ENCODE measurements at regions not wholly inside any gene's neighbourhood (a gene's known extent, or its start where the extent isn't known, plus 50 kb on each side); places are given as distances from the start of the nearest gene placed in this dataset.

DNA sequence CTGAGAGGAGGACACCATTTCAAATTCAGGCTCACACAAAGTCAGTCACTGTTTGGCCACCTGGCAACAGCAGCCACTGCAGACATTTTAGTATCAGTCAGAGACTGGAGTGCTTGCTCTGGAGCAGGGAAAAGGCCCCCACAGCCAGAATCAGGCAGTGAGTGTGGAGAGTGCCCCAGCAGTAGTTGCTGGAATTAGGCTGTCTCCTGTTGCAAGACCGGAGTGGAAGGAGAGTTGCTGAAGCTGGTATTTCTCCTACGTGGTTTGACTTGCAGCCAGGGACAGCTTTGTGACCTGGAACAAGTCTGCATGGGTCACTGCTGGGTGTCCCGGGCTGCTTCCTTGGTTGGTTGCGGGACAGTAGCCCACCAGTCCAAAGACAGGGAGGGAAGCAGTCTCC is 78.4 kb upstream of the TMEM168 start:
- no peak overlapping the region for H3K4me3 ChIP-seq (IDR thresholded peaks at IDR 0.05; ENCODE audit: insufficient read depth, low read depth, low read length)
- TF ChIP-seq, protein P1, sequence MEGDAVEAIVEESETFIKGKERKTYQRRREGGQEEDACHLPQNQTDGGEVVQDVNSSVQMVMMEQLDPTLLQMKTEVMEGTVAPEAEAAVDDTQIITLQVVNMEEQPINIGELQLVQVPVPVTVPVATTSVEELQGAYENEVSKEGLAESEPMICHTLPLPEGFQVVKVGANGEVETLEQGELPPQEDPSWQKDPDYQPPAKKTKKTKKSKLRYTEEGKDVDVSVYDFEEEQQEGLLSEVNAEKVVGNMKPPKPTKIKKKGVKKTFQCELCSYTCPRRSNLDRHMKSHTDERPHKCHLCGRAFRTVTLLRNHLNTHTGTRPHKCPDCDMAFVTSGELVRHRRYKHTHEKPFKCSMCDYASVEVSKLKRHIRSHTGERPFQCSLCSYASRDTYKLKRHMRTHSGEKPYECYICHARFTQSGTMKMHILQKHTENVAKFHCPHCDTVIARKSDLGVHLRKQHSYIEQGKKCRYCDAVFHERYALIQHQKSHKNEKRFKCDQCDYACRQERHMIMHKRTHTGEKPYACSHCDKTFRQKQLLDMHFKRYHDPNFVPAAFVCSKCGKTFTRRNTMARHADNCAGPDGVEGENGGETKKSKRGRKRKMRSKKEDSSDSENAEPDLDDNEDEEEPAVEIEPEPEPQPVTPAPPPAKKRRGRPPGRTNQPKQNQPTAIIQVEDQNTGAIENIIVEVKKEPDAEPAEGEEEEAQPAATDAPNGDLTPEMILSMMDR (conservative IDR thresholded peaks at IDR 0.05; ENCODE audit: low read depth, low read length): no peak

DNA sequence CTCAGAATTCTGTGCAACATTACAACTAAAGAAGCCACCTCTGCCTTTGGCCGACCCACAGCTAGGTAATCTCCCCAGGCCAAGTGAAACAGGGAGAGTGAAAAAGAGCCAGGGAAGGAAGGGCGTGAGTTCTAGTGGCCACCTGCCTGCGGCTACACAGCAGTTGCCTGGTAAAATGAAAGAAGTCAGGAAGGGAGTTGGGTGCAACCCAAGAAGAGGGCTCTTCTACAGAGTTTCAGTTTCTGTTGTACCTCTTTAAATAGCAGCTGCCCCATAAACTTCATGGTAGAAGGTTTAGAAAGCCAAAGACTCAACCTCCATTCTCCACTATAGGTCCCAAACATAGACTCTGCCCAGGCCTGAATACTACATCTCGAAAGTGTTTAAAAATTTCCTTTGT is 76.2 kb upstream of the TMEM168 start:
- Histone ChIP-seq H3K4me1 (ENCODE audit: low read depth, poor library complexity, severe bottlenecking) (peaks cover 36% of the 10 kb centered on the region), H3K27me3 (ENCODE audit: insufficient read depth, low read depth) (no peaks in the 10 kb centered on the region), H3K4me3 (IDR thresholded peaks at IDR 0.05; ENCODE audit: insufficient read depth, low read depth, low read length) (no peak overlapping the region), H3K27ac (peak overlapping the region; percentile 21), H3K79me2 (ENCODE audit: insufficient read depth, low read depth) (no peaks in the 10 kb centered on the region), H4K20me1 (ENCODE audit: insufficient read depth) (no peaks in the 10 kb centered on the region), H3K4me2 (peak overlapping the region; percentile 66), H3K36me3 (ENCODE audit: insufficient read depth) (no peaks in the 10 kb centered on the region), H3K9ac (no peak overlapping the region), H2AFZ (ENCODE audit: low read depth) (no peak overlapping the region)
- TF ChIP-seq, protein P1 (conservative IDR thresholded peaks at IDR 0.05; ENCODE audit: low read depth, low read length): no peak

More for the DNA sequence above, 78.4 kb upstream of the TMEM168 start:
- Histone ChIP-seq H3K4me2 (peak overlapping the region; percentile 2; the same call in 1 of the 2 replicates), H4K20me1 (ENCODE audit: insufficient read depth) (no peaks in the 10 kb centered on the region), H3K36me3 (ENCODE audit: insufficient read depth) (no peaks in the 10 kb centered on the region), H3K27ac (no peak overlapping the region), H2AFZ (ENCODE audit: low read depth) (no peak overlapping the region), H3K9ac (no peak overlapping the region), H3K79me2 (ENCODE audit: insufficient read depth, low read depth) (no peaks in the 10 kb centered on the region), H3K4me1 (ENCODE audit: low read depth, poor library complexity, severe bottlenecking) (peaks cover 36% of the 10 kb centered on the region), H3K27me3 (ENCODE audit: insufficient read depth, low read depth) (no peaks in the 10 kb centered on the region)

DNA sequence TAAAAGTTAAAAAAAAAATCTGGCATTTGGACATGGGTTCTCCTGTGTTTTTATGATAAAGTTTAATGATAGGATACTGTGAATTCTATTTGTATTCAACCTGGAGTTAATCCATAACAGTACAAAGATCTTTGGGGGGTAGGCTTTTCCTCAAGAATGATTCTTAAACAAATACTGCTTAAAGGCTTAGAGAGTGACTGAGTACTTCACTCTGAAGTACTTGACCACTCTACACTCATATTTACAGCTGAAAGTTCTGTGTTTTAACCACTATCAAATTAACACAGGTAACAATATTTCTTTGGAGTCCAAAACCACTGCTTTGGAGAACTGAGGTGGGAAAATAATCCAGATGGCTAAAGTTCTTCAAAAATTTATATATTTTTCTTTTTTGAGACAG is 74.2 kb upstream of the TMEM168 start:
- peaks cover 34% of the 10 kb centered on the region for H3K4me1 ChIP-seq (ENCODE audit: low read depth, poor library complexity, severe bottlenecking)
- no peak overlapping the region for H3K4me2 ChIP-seq
- no peak overlapping the region for H3K4me3 ChIP-seq (IDR thresholded peaks at IDR 0.05; ENCODE audit: insufficient read depth, low read depth, low read length)
- no peak overlapping the region for H2AFZ ChIP-seq (ENCODE audit: low read depth)
- no peak overlapping the region for H3K27ac ChIP-seq
- TF ChIP-seq, protein P1 (conservative IDR thresholded peaks at IDR 0.05; ENCODE audit: low read depth, low read length): no peak
- H4K20me1 ChIP-seq (ENCODE audit: insufficient read depth): no peaks in the 10 kb centered on the region
- H3K79me2 ChIP-seq (ENCODE audit: insufficient read depth, low read depth): no peaks in the 10 kb centered on the region
- no peaks in the 10 kb centered on the region for H3K36me3 ChIP-seq (ENCODE audit: insufficient read depth)
- no peaks in the 10 kb centered on the region for H3K27me3 ChIP-seq (ENCODE audit: insufficient read depth, low read depth)
- H3K9ac ChIP-seq: no peak overlapping the region

DNA sequence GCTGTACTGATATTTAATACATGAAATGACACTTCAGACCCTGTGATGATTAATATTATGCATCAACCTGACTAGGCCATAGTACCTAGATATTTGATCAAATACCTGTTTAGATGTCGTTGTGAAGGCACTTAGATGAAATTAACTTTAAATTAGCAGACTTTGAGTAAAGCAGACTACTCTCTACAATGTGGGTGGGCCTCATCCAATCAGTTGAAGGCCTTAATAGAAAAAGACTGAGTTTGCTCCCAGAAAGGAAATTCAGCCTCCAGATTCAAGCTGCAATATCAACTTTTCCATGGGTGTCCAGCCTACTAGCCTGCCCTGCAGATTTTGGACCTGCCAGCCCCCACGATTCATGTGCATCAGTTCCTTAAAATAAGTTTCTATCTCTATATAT is 68.6 kb upstream of the TMEM168 start:
- no peak overlapping the region for H3K9ac ChIP-seq
- H3K27ac ChIP-seq: no peak overlapping the region
- no peak overlapping the region for H3K4me3 ChIP-seq (IDR thresholded peaks at IDR 0.05; ENCODE audit: insufficient read depth, low read depth, low read length)
- TF ChIP-seq, protein P1 (conservative IDR thresholded peaks at IDR 0.05; ENCODE audit: low read depth, low read length): no peak
- no peaks in the 10 kb centered on the region for H3K79me2 ChIP-seq (ENCODE audit: insufficient read depth, low read depth)
- H3K36me3 ChIP-seq (ENCODE audit: insufficient read depth): no peaks in the 10 kb centered on the region
- peaks cover 26% of the 10 kb centered on the region for H3K4me1 ChIP-seq (ENCODE audit: low read depth, poor library complexity, severe bottlenecking)
- H4K20me1 ChIP-seq (ENCODE audit: insufficient read depth): no peaks in the 10 kb centered on the region
- H3K4me2 ChIP-seq: no peak overlapping the region
- H3K27me3 ChIP-seq (ENCODE audit: insufficient read depth, low read depth): no peaks in the 10 kb centered on the region
- no peak overlapping the region for H2AFZ ChIP-seq (ENCODE audit: low read depth)

Measured in KMS-11 (cell line).